ENCODE measurements at regions not wholly inside any gene's neighbourhood (a gene's known extent, or its start where the extent isn't known, plus 50 kb on each side); places are given as distances from the start of the nearest gene placed in this dataset.

DNA sequence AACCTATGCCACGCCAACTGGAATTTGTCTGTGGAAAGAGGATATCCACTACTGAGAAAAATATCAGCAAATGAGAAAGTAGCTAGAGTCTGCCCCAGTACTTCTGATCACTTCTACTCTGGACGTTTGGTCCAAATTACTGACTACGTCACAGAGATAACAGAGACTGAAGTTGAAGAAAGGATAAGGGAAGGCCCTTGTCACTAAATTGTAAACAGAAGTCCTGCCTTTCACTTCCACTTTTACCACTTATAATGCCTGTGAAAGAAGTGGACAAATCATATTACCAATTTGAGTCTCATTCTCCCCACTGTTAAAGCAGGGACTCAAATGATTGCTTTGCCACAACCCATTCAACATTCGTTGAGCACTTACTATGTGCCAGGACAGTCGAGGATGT is 173.9 kb upstream of the ERBB4 start:
- DNase-seq (ENCODE audit: low read depth) = no peak
- no peak overlapping the region for H3K4me3 ChIP-seq (ENCODE audit: low read depth, low read length)
- TF ChIP-seq, protein P1, sequence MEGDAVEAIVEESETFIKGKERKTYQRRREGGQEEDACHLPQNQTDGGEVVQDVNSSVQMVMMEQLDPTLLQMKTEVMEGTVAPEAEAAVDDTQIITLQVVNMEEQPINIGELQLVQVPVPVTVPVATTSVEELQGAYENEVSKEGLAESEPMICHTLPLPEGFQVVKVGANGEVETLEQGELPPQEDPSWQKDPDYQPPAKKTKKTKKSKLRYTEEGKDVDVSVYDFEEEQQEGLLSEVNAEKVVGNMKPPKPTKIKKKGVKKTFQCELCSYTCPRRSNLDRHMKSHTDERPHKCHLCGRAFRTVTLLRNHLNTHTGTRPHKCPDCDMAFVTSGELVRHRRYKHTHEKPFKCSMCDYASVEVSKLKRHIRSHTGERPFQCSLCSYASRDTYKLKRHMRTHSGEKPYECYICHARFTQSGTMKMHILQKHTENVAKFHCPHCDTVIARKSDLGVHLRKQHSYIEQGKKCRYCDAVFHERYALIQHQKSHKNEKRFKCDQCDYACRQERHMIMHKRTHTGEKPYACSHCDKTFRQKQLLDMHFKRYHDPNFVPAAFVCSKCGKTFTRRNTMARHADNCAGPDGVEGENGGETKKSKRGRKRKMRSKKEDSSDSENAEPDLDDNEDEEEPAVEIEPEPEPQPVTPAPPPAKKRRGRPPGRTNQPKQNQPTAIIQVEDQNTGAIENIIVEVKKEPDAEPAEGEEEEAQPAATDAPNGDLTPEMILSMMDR (IDR thresholded peaks at IDR 0.05; ENCODE audit: insufficient read depth, low read depth, low read length, missing control alignments) = no peak

DNA sequence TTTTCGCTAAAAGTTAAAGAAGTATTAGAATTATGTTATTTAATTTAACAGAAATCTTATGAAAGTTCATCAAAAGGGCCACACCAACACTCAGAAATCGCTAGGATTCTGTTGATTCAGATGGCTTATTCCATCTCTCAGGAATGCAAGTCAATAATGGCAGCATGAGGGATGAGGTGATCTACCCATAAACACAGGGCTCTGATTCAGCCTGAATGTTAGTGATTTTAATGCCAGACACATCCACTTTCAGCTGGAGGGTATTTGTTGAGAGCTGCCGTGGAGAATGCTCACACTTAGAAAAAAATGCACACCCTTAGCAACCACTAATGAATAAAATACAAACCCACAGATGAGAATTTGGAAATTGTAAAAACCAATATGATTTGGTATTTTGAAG is 173.3 kb upstream of the ERBB4 start:
- TF ChIP-seq, protein P1 (IDR thresholded peaks at IDR 0.05; ENCODE audit: insufficient read depth, low read depth, low read length, missing control alignments) = no peak
- DNase-seq (ENCODE audit: low read depth) = no peak
- no peak overlapping the region for H3K4me3 ChIP-seq (ENCODE audit: low read depth, low read length)

DNA sequence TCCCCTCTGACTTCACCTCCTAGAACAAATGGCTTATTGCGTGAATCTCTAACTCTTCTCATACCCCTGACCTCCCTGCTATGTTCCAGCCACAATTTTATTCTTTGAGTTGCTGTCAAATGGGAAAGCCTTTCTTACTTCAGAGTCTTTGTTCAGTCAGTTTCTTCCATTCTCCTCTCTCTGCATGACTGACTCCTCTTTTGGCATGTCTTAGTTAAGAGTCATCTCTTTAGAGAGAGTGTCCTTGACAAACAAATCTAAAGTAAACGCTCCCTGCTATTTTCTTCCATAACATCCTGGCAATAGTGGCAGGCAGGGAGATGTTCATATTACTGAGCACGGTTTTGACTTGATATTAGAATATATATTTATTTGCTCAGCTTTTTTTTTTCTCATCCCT is 170.7 kb upstream of the ERBB4 start:
- DNase-seq (ENCODE audit: low read depth) = no peak
- H3K4me3 ChIP-seq (ENCODE audit: low read depth, low read length) = no peak overlapping the region
- TF ChIP-seq, protein P1 (IDR thresholded peaks at IDR 0.05; ENCODE audit: insufficient read depth, low read depth, low read length, missing control alignments) = no peak

DNA sequence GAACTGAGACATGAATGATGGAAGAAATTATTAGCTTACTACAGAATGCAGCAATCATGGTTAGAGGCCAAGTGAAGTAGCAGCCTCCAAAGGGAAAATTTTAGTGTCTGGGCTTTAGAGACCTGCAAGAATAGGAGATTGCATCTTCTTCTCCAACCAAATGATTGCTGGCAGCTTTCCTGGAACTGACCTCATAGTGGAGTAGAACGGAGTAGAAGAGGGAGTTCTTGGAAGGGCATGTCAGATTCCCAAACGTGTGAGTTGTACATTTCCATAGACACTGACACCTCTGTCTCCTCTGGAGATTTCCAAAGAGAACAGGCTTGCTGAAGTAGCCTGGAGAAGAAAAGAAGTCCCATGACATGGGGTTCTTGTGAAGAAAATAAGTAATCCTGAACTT is 169.8 kb upstream of the ERBB4 start:
- H3K4me3 ChIP-seq (ENCODE audit: low read depth, low read length) = no peak overlapping the region
- DNase-seq (ENCODE audit: low read depth) = no peak
- TF ChIP-seq, protein P1 (IDR thresholded peaks at IDR 0.05; ENCODE audit: insufficient read depth, low read depth, low read length, missing control alignments) = no peak

DNA sequence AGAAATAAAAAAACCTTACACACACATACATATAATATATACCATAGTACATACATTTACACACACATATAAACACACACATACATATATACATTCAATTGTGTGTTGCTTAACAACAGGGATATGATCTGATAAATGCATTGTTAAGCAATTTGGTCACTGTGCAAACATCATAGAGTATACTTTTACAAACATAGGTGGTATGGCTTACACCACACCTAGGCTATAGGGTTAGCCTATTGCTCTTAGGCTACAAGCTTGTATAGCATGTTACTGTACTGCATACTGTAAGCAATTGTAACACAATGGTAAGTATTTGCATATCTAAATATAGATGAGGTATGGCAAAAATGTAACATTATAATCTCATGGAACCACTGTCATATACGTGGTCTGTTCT is 156.8 kb upstream of the ERBB4 start:
- no peak for DNase-seq (ENCODE audit: low read depth)
- TF ChIP-seq, protein P1 (IDR thresholded peaks at IDR 0.05; ENCODE audit: insufficient read depth, low read depth, low read length, missing control alignments) = no peak
- H3K4me3 ChIP-seq (ENCODE audit: low read depth, low read length) = no peak overlapping the region

DNA sequence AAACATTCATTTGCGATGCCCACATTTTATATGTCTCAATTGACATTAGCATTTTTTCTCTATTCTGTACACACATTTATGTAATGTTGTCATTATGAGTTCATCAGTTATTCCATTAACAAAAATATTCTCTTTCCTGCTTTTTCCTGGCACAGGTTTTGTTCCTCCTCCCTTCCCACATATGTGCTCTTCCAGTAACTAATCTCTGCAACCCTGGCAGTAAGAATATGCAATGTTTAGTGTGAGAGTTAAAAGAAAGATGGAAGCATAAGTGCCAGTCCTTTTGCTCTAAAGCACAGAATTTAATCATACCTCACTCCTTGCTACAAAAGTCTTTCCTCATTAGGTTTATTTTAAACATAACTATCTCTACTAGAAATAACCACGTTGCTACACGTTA is 155.8 kb upstream of the ERBB4 start:
- TF ChIP-seq, protein P1 (IDR thresholded peaks at IDR 0.05; ENCODE audit: insufficient read depth, low read depth, low read length, missing control alignments) = no peak
- no peak overlapping the region for H3K4me3 ChIP-seq (ENCODE audit: low read depth, low read length)
- no peak for DNase-seq (ENCODE audit: low read depth)

DNA sequence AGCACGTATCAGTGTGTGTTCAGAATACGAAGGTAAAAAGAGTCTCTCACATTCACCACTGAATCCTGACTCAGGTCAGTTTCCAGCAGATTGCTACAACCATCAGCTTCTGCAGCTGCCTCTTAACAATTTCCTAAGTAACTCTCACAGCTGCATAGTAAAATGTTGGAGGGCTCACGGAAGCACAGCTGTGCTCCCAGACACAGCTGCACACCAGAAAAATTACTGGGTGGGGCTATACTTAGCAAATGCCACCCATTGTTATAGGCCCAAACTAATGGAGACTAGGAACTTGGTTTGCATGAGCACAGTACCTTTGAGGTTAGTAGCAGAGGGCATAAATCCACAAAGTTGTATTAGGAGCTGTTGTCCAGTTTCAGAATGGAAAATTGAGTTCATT is 153.9 kb upstream of the ERBB4 start:
- TF ChIP-seq, protein P1 (IDR thresholded peaks at IDR 0.05; ENCODE audit: insufficient read depth, low read depth, low read length, missing control alignments) = no peak
- DNase-seq (ENCODE audit: low read depth) = no peak
- no peak overlapping the region for H3K4me3 ChIP-seq (ENCODE audit: low read depth, low read length)
